DOHH2 (cell line): ENCODE measurements at regions not wholly inside any gene's neighbourhood (a gene's known extent, or its start where the extent isn't known, plus 50 kb on each side); places are given as distances from the start of the nearest gene placed in this dataset.

Source experiments
- EZH2phosphoT487 ChIP-seq: fragments of 200-600 bp; sonication (generic); IDR thresholded peaks from 2 replicates; pipeline ENCODE4 v1.6.1; 2017; ENCODE audit warnings: borderline replicate concordance, mild to moderate bottlenecking, antibody characterized with exemption, low read length, moderate library complexity, mixed read lengths
- TF ChIP-seq, protein P1 (sequence below): fragments of 200-600 bp; sonication (generic); IDR thresholded peaks from one replicate; pipeline ENCODE4 v1.5.1; 2014; ENCODE audit warnings: antibody characterized with exemption, mild to moderate bottlenecking, low read depth, low read length; ENCODE audit not compliant: poor library complexity, severe bottlenecking

DNA sequence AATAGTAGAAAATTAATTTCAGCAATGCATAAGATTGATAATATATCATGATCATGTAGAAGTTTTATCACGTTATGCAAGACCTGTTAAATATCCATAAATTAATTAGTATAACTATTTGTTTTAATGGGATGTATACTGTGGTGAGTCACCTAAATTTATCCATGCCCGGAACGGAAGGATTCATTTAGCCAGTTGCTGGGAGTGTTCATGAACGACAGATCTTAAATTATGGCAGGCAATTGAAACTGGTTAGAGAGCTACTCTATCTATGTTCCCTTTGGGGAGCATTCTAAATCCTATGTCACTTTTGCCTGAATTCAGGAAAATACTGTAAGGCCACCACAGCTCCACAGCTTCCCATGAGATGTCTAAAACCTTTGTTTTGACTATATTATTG is 1950.5 kb upstream of the AGA start:
- TF ChIP-seq, protein P1, sequence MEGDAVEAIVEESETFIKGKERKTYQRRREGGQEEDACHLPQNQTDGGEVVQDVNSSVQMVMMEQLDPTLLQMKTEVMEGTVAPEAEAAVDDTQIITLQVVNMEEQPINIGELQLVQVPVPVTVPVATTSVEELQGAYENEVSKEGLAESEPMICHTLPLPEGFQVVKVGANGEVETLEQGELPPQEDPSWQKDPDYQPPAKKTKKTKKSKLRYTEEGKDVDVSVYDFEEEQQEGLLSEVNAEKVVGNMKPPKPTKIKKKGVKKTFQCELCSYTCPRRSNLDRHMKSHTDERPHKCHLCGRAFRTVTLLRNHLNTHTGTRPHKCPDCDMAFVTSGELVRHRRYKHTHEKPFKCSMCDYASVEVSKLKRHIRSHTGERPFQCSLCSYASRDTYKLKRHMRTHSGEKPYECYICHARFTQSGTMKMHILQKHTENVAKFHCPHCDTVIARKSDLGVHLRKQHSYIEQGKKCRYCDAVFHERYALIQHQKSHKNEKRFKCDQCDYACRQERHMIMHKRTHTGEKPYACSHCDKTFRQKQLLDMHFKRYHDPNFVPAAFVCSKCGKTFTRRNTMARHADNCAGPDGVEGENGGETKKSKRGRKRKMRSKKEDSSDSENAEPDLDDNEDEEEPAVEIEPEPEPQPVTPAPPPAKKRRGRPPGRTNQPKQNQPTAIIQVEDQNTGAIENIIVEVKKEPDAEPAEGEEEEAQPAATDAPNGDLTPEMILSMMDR = no peak
- no peak for TF ChIP-seq EZH2phosphoT487
